Fibroblast of skin of scalp (primary cell): ENCODE measurements at regions not wholly inside any gene's neighbourhood (a gene's known extent, or its start where the extent isn't known, plus 50 kb on each side); places are given as distances from the start of the nearest gene placed in this dataset.
"Not testable (repeated sequence)": the region's sequence is repeated elsewhere in the genome, so short reads cannot be mapped to it uniquely, and the experiment has no call there.

Experiments used
- DNase-seq: peaks from one replicate; pipeline ENCODE4 v3.0.0-alpha.2; 2013

DNA sequence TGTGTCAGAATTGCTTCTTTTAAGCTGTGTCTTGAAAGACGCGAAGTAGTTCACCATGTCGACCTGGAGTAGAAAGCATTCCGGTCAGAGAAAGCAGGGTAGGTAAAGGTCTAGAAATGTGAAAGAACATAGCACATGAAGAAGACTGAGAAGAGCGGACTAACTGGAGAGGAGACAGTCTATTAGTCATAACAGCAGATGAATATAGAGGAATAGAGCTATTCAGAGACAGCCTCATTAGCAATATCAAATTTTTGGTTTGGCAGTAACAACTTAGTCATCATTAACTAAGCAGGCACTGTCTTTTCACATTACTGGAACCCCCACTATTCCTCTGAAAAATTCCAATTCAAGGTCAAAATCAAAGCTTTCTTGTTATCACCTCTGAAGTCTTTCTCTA lies 678.8 kb downstream of the DIPK2A start:
- no peak for DNase-seq

DNA sequence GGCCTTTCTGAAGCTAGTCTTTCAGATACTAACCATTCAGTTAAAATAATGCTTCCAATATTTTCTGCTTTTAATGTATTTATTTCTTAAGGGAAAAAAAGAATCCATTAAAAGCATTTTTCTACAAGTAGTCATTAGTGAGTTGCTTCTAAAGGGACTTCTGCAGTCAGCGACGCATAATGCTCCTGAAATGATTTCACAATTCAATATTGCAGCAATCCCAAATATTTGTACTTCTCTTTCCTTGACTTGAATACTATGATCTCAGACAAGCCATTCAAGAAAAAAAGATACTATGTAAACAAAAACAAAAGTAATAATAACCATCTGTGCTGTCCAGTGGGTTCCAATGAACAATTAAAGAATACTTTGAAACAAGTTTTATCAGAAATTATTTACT lies 681.0 kb downstream of the DIPK2A start:
- DNase-seq, result peak; percentile 79

DNA sequence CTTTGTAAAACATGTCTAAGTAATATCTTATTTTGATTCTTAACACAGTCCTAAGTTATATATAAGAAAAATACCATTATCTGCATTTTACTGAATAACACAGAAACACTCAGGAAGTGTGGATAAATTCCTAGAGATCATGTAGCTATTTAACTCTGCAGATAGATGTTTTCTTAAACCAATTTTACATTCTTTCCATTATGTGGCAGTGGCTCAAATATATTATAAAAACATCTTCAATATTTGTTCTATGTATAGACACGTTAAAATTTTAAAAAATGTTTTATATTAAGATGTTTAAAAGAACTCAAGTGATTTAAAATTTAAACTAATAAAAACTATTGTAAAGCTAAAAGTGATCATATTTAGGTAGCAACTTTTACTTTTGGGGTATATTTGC lies 683.8 kb downstream of the DIPK2A start:
- DNase-seq, result peak; percentile 61

DNA sequence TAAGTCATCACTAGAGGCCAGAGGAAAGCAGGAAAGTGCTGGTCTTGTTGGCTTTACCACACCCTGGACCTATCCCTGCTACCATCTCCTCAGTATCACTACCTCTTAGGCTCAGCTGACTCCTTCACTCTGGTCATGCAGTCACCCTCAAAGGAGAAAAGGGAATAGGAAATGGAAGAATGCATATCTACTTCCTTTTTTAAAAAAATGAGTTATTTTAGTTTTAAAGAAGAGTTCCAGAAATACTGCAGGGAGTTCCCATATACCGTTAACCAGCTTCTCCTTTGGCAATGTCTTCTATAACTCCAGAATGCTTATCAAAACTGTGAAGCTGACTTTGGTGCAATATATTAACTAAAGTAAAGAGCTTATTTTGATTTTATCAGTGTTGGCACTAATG lies 688.6 kb downstream of the DIPK2A start:
- no peak for DNase-seq

DNA sequence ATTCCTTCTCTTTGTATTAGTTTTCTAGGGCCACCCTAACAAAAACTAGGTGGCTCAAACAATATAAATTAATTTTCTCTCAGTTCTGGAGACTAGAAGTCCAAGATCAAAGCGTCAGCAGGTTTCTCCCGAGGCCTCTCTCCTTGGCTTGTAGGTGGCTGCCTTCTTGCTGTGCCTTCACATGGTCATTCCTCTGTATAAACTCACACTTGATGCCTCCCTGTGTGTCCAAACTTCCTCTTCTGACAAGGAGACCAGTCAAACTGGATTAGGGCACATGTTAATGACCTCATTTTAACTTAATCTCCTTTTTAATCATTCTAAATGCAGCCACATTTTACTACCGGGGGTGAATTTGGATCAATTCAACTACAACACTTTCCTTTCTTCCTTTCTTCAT lies 691.1 kb downstream of the DIPK2A start:
- no peak for DNase-seq

DNA sequence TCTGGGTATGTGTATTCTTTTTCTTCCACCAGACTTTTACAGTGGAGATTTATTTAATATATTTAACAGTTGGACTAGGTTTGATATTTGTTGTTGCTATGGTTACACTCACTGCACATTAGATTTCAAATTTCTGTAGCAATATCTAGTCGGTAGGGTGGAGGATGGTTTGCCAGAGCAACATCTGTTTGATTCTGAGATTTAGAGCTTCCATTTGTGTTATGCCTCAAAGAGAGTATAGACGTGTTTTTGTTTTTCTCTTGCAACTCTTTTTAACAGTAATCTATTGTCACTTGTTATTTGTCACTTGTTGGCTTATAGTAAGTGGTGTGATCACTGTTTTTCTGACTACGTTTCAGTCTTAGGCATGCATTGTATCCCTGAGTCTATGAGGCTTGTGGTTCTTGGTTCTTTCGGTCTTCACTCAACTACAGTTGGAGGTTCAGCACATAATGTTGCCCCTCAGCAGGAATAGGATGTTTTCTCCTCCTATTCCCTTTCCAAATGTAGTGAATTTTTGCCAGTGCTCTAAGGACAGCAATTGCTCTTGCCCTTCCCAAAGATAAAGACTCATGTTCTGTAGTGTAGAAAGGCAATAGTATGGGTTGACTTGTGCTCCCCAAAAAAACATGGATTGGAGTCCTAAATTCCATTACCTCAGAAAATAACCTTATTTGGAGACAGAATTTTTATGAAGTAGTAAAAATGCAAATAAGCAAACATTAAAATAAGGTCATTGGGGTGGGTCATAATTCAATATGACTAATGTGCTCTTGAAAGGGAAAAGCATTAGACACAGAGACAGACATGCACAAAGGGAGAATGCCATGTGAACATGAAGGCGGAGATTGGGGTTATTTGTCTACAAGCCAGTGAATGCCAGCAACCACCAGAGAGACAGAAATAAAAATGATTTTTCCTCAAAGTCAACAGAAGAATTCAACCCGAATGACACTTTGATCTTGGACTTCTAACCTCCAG lies 692.1 kb downstream of the DIPK2A start:
- no peak for DNase-seq

DNA sequence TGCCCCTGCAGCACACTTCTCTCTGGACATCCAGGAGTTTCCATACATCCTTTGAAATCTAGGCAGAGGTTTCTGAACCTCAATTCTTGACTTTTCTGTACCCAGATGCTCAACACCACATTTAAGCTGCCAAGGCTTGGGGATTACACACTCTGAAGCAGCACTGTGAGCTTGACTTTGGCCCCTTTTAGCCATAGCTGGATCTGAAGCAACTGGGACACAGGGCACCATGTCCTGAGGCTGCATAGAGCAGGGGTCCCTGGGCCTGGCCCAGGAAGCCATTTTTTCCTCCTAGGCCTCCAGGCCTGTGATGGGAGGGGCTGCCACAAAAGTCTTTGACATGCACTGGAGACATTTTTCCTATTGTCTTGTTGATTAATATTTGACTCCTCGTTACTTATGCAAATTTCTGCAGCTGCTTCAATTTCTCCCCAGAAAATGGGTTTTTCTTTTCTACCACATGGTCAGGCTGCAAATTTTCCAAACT lies 694.0 kb downstream of the DIPK2A start:
- DNase-seq, result no peak

DNA sequence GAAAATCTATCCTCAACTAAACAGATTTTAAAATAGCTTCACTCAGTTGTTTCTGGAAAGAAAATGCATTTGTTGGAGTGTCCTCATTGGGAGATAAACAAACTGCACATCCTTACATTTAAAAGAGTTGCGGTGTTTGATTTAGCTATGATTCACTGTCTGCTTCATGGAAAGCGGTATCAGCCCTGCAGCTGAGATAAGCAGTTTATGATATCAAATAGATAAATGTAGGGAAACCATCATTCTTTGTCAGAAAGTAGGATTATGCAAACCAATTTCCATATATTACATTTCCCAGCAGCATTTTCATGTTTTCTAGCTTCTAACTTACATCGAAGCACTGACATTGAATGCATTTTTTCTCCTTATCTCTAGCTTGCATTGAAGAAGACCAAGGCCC lies 698.9 kb downstream of the DIPK2A start:
- no peak for DNase-seq

DNA sequence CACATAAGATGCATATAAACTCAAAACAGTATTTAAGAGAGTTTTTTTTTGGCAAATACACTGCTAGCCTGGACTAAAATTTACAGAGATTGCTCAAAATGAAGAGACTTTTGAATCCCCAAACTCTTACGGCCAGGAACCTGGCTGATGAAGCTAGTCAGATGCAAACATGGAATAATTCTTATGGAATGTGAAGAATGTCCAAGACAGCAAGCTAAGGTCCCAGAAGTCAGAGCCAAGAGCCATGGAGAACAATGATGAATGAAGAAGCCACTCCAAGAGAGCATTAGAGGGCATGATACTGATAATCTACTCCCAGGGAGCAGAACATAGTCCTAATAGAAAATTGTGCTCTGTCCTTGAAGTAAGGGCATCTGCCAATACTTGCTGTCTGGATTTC lies 705.5 kb downstream of the DIPK2A start:
- DNase-seq, result peak; percentile 53

DNA sequence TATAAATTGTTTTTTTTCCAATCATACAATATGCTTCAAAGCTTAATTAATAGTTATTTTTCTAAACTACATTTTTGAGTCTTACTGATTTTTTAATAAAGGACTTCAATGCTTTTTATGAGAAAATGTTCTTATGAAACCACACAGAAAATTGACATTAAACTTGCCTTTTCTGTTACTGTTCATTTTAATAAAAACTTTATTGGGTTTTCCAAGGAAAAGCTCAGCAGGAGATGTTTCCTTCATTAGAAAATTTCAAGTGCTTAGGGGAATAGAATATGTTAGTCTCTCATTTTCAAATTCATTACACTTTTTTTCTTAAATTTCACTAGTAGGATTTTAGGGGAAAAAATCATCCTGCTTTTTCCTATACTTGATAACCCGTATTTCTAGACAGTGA lies 711.4 kb downstream of the DIPK2A start:
- no peak for DNase-seq

DNA sequence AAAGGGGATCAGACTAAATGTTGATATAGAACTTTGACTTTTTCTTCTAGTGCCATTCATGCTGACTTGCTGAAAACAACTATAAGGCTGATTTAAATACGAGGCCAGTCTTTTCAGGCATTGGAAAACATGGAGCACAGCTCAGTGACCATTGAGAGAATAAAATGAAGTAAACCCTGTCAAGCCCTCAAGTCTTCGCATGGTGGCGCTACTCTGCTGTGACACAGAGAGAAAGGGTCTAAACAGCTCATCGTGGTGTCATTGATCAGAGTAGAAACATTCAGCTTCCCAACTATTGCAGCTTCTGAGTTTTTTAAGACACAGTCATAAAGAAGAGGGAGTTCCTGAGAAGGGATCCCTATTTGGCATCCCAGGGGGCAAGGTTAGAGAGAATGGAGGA lies 716.2 kb downstream of the DIPK2A start:
- peak; percentile 13 for DNase-seq

DNA sequence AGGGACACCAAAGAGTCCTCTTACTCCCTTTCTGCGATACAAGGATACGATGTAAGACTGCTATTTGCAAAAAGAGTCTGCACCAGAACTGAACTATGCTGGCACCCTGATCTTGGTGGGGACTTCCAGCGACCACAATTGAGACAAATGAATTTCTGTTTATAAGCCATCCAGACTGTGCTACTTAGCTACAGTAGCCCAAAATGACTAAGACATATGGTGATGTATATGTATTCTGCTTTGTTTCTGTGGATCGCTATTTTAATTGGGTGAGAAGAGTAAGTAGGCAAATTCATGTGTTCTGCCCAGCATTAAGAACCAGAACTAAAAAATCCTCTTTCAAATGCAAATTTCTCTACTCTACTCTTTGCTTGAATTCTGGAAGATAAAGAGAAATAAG lies 720.9 kb downstream of the DIPK2A start:
- no peak for DNase-seq

DNA sequence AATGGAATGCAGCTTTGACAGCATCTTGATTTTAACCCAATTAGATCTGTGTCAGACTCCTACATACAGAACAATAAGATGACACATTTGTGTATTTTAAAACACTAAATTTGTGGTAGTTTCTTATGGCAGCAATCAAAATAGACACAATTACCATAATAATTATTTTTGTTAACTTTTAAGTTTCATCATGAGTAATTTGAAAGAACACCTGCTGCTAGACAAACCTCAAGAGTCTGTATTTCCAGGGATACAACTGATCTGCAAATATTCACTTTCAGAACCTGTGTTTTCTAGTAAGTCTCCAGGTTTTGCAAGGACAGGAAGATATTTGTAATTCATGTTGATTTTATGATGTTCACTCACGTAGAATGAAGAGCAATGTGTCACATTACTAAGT lies 736.8 kb downstream of the DIPK2A start:
- DNase-seq, result no peak

DNA sequence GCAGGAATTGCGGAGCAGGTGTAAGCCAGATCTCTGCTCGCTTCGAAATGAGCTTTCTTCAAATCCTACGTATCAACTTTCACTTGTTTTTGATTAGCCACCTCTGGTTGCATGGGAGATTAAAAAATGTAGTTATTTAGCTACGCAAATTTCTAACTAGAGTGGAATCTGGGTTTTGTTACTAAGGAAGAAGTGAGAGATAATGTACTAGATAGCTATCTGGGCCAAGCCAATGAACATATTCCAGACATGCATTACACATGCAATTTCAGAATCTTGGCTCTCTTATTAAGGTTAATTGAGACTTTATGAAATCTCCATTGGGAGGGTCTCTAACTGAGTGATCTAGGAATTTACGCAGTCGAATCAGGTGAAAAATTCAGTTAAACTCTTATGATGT lies 765.7 kb downstream of the DIPK2A start:
- no peak for DNase-seq

DNA sequence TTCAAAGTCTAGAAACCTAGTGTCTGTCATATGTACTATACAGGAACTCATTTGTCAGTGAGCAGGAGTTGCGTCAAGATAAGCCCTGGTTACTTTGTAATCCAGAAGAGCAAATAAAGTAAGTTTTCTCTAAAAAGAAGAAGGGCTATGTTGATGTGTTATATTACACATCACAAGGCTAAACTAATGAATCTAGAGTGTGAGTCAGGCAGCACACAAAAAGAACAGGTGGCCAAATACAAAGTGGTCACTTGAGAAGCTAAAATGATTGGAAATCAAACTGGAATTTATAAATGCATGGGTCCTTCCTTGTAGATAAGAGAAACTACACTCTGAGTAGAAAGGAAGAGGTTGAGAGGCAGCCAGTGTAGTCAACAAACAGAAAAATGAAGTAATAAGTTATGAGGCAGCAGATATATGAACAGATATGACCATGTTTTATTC lies 771.6 kb downstream of the DIPK2A start:
- DNase-seq, result no peak

DNA sequence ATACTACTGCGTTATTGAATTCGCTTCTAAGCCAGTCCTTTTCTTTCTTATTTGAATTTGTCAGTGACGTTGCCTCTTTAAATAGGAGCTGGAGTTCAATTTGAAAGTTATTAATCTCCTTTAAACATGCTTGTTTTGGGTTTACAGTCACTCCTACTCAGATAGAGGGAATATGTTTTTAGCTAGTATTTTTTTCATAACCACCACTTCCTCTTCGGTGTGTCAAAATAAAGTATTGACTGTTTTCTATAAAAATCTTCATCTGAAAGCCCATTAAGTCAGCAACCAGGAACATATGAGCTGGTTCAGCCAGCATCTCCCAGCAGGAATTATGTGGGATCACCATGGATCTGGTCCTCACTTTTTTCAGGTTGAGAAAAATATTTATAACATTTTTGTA lies 772.9 kb downstream of the DIPK2A start:
- no peak for DNase-seq

DNA sequence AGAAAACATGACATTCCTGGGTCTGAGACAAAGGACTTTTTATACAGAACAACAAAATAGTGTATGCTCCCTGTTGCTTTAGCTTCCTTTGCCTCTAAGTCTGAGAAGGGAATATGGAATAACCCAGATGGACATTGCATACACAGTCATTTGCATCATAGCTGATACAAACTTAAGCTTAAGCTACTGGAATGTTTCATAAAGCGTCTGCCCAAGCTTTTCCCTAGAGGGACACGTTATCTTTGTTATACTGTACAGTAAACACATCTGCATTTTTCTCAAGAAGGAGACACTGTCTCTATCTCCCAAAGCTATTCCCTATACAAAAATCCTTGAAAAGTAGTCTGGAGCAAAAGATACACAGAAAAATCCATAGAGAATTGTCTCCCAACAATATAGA lies 775.0 kb downstream of the DIPK2A start:
- DNase-seq, result peak; percentile 6

DNA sequence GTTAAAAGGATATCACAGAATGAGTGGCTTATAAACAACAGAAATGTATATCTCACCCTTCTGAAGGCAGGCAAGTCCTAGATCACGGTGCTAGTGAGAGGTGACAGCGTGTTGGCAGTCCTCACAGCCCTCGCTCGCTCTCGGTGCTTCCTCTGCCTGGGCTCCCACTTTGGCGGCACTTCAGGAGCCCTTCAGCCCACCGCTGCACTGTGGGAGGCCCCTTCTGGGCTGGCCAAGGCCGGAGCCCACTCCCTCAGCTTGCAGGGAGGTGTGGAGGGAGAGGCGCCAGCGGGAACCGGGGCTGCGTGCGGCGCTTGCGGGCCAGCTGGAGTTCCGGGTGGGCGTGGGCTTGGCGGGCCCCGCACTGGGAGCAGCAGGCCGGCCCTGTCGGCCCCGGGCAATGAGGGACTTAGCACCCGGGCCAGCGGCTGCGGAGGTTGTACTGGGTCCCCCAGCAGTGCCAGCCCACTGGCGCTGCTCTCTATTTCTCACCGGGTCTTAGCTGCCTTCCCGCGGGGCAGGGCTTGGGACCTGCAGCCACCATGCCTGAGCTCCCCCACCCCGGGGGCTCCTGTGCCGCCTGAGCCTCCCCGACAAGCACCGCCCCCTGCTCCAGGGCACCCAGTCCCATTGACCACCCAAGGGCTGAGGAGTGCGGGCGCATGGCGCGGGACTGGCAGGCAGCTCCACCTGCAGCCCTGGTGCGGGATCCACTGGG lies 778.1 kb downstream of the DIPK2A start:
- not testable (repeated sequence) for DNase-seq

DNA sequence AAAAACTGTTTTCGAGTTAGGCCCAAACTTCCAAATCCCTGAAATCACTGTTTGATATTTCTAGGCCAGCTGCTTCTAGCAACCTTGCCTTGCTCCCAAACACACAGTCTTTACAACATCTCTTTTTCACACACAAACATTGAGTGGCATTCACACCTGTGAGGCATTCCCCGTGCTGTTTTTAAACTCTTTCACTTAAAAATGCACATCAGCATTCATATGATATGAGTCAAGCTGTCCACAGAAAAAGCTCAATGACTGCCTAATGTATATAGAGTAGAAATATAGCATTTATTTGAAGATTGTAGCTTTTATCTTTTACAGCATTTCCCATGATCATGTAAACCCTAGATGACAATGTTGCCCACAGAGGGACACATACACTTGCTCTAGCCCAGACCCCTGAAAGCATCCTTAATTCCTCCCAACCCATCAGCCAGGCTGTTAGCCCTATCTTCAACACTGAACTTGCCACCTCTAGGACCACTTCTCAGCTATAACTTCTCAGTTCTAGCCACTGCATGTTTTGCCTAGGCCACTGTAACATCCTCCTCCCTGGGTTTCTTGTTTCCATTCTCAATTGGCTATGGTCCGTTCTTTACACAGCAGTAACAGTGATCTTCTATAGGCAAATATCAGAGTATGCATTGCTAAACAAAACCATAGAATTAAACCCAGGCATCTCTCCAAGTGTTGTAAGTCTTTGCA lies 782.6 kb downstream of the DIPK2A start:
- DNase-seq, result no peak

DNA sequence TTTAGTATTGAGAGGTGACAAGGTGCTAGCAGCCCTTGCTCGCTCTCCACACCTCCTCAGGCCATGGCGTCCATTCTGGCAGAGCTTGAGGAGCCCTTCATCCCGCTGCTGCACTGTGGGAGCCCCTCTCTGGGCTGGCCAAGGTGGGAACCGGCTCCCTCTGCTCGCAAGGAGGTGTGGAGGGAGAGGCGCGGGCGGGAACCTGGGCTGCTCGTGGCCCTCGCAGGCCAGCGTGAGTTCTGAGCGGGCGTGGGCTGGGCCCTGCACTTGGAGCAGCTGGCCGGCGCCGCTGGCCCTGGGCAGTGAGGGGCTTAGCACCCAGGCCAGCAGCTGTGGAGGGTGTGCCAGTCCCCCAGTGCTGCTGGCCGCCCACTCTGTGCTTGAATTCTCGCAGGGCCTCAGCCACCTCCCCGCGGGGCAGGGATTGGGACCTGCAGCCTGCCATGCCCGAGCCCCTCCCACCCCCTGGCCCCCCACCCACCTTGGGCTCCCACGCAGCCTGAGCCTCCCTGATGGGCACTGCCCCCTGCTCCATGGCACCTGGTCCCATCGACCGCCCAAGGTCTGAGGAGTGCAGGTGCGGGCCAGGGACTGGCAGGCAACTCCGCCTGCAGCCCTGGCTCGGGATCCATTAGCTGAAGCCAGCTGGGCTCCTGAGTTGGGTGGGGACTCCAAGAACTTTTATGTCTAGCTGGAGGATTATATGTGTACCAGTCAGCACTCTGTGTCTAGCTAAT lies 785.2 kb downstream of the DIPK2A start:
- no peak for DNase-seq

DNA sequence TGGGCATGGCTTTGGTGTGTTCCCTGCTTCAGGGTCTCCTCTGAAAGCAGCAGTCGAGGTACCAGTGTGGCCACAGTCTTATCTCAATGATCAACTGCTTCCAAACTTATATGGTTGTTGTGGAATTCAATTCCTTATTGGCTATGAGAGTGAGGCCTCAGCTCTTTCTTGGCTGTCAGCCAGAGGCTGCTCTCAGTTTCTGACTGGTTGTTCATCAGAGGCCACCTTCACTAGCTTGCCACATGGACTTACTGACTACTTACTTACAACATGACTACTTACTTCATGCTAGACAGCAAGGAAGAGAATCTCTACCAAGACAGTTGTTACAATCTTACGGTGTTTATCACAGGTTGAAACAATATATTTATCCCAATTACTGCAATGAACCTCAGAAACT lies 789.2 kb downstream of the DIPK2A start:
- DNase-seq, result peak; percentile 12

DNA sequence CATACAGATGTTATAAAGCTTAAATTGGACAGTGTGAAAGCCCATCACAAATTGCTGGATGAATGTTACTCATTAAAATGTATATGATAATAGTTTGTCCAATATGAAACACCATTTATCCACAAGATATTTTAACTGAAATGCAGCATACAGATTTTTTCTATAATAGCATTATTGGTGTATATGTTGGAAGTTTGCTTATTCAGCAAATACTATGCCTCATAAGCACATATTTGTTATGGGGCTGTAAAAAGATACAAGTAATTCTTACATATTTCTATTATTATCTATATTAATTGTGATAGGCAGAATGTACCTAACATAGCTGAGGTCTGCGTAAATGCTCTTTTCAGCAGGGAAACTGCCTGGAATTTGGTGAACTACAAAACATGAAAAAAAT lies 790.5 kb downstream of the DIPK2A start:
- no peak for DNase-seq
